MV-4-11 (cell line): ENCODE measurements at regions not wholly inside any gene's neighbourhood (a gene's known extent, or its start where the extent isn't known, plus 50 kb on each side); places are given as distances from the start of the nearest gene placed in this dataset.

Source experiments
- DNase-seq: peaks from one replicate; lab custom pipeline; 2025; lab: John Stamatoyannopoulos, UW

GRCh38 chr6:44531442-44532015 lies 144.0 kb downstream of the CDC5L start:
- DNase-seq: no peak

- no peak for DNase-seq
These were observed 145.9 kb downstream of the CDC5L start for GRCh38 chr6:44533421-44533820.

DNA sequence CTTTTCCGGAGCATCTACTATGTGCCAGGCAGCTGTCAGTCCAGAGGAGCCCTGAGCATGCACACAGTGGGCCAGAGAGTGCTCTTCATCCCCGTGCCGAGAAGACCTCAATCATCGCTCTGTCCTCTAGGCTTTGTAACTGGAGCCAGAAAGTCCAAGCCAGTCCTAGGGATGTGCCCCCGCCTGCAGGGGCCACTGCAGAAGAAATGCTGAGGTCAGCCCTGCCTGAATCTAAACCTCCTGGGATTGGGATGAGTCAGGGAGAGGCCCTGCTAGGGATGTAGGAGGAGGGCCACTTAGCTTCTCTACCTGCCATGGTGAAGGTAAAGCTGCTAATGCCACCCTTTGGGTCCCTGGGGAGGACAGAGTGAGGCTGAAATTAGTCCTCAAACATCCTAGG lies 146.8 kb downstream of the CDC5L start:
- no peak for DNase-seq

DNA sequence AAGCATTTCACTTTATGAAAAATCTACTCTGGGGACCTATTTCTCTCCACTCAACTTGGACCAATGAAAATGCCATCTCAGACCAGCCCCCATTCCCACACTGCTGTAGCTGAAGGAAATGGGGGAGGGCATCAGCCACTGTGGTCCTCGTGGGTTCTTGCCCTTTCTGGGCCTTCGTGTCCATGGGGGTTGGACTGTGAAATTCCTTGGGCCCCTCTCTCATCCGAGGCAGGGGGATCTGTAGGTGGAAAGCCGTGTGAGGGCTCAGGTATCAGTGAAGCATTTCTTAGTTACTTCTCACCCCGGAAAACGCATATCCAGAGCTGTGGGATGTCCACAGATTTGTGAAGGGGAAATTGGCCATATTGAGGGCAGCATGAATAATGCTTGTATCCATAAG lies 147.9 kb downstream of the CDC5L start:
- DNase-seq: no peak

DNA sequence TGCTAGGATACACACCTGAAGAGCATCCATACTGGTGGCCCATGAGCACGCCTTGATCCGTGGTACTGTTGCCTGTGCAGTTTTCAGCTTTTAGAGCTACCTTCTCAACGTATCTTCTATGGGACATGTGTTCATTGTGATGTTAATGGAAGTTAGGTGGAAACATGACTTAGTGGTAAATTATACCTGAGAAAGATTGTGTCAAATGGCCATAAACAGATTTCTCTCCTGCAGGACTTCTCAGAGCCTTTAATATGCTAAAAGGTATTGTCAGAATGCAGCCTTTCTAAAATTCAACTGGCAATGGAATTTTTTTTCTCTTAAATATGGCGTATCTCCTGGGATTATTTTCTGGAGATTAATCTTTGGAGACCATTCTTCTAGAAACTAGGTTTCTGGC lies 148.5 kb downstream of the CDC5L start:
- DNase-seq: no peak

- no peak for DNase-seq
These were observed 150.0 kb downstream of the CDC5L start for GRCh38 chr6:44537306-44538049.

DNA sequence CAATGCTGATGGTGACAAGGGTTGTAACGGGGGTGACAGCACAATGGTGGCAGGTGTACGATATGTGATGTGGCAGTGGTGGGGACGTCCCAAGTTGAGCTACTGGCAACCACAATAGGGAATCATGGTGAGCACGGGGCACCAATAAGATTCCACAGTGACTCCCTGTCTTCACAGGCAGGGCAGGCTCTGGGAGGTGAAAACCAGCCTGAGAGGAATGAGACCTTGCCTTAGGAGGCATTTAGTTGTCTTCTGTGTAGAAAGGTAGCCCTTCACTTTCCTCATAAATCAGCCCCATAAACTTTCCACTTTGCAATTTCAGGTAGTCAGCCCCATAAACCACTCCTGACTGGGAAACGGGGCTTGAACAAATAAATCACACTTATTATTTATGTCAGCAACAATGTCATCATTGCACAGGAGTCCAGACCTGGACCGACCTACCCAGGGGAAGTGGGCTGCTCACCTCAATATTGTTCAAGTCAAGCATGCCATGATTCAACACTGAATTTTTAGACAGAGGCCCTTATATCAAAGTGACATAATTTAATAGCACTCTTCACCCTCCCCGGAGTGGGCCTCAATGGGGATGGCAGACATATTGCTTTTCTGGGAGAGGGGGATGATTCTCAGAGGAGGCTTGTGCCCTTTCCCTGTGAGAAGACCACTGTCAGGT lies 150.8 kb downstream of the CDC5L start:
- no peak for DNase-seq

GRCh38 chr6:44538807-44539201 lies 151.3 kb downstream of the CDC5L start:
- no peak for DNase-seq

GRCh38 chr6:44539701-44540355 lies 152.3 kb downstream of the CDC5L start:
- DNase-seq: peak; percentile 35

- no peak for DNase-seq
These were observed 153.4 kb downstream of the CDC5L start for GRCh38 chr6:44540881-44541280.

- no peak for DNase-seq
These were observed 155.1 kb downstream of the CDC5L start for GRCh38 chr6:44542401-44543116.

DNA sequence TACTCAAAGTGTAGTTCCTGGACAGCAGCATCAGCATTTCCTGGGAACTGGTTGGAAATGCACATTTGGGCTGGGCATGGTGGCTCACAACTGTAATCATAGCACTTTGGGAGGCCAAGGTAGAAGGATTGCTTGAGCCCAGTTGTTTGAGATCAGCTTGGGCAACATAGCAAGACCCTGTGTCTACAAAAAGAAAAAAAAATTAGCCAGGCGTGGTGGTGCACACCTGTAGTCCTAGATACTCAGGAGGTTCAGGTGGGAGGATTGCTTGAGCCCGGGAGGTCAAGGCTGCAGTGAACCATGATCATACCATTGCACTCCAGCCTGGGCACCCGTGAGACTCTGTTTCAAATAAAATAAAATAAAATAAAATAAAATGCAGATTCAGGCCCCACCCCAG lies 156.2 kb downstream of the CDC5L start:
- DNase-seq: no peak

DNA sequence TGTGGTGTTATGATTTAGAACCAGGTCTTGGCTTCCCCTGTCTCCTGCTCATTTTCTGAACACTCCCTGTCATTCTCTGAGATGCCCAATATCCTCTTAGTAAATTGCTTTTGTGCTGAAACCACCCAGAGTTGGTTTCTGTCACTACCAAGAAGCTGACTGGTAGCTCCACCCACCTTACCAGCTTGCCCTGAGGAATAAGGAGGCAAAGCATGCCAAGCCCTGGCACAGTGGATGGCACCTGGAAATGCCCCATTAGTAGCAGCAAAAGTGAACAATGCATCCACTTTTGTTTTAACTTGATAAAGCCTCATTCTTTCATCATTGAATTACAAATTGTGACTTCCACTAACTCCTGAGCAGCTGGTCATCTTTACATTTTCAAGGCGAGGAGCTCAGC lies 157.7 kb downstream of the CDC5L start:
- no peak for DNase-seq

- DNase-seq: no peak
These were observed 160.8 kb downstream of the CDC5L start for GRCh38 chr6:44548319-44548718.

DNA sequence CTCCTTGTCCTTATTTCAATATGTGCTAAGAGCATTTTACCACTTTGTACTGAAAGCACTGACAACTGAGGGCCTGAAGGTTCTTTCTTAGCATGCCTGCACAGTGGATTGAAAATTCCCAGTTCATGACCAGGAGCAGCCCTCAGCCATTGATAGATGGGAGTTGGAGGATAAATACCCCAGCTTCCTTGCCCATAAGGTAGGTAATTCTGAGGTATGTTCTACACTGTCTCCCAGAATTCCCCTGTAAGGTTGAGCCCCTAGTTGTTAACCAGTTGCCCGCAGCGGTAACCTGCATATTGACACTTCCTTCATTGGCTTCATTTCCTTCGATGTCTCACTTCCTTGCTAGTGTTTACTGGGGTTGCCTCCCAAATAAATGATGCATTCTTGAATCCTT lies 162.0 kb downstream of the CDC5L start:
- DNase-seq: no peak

DNA sequence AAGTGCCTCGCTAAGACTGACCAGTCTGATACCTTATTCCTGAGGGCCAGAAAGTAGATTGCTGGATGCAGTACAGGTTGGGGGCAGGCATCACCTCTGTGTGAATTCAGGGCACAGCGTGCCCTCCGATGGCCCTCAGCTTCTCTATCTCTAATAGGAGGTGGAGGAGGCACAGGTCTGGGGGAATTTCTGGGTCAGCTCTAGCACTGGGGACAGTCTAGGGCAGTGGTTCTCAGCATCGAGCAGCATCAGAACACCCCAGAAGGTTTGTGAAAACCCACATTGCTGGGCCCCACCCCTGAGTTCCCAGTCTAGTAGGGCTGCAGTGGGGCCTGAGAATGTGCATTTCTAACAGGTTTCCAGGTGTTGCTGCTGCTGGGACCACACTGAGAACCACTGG lies 166.7 kb downstream of the CDC5L start:
- no peak for DNase-seq

GRCh38 chr6:44554861-44555260 lies 167.4 kb downstream of the CDC5L start:
- DNase-seq: no peak

GRCh38 chr6:44556046-44556445 lies 168.5 kb downstream of the CDC5L start:
- peak; percentile 64 for DNase-seq

DNA sequence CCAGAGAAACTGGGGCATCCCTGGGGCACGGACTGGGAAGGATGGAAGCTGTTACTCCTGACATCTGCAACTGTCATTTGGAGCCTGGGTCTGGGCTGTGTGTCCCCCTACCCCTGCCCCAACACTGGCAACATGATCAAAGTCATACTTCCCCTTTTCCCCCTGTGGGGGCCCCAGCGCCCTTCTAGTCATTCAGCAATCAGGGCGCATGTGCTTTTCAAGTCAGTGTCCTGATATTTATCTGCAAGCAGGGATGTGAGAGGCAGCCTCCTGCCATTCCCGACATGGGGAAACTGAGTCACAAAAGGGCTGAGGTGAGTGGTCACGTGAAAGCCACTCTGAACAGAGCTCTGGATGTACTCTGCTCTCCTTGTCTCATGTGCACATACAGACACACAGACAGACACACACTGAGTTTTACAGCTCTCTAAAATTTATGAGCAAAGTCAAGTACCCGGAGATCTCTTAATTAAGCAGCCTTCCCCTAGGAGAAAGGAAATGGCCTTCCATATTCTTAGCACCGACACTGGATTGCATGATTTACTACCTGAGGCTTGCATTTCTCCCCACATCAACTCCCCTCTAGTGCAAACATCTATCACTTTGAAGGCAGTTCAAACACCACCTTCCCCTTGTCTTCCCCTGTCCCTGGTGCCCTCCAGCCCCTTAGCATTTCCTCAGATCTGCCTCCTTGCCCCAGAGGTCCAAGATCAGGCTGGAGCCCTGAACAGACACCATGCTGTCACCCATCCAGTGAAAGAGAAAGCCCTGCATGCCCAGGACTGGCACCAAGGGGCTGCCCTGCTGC lies 170.7 kb downstream of the CDC5L start:
- no peak for DNase-seq

- DNase-seq: no peak
These were observed 171.3 kb downstream of the CDC5L start for GRCh38 chr6:44558832-44559251.

- DNase-seq: no peak
These were observed 172.2 kb downstream of the CDC5L start for GRCh38 chr6:44559486-44560270.
